Hematopoietic multipotent progenitor cell treated with erythropoietin and hydrocortisone succinate and interleukin-3 and kit ligand, for 6 days (in vitro differentiated cells): ENCODE measurements at regions not wholly inside any gene's neighbourhood (a gene's known extent, or its start where the extent isn't known, plus 50 kb on each side); places are given as distances from the start of the nearest gene placed in this dataset.
"Not testable (repeated sequence)": the region's sequence is repeated elsewhere in the genome, so short reads cannot be mapped to it uniquely, and the experiment has no call there.

ENCODE experiments used
- DNase-seq: peaks from one replicate; pipeline ENCODE4 v3.0.0-alpha.2; 2015

DNA sequence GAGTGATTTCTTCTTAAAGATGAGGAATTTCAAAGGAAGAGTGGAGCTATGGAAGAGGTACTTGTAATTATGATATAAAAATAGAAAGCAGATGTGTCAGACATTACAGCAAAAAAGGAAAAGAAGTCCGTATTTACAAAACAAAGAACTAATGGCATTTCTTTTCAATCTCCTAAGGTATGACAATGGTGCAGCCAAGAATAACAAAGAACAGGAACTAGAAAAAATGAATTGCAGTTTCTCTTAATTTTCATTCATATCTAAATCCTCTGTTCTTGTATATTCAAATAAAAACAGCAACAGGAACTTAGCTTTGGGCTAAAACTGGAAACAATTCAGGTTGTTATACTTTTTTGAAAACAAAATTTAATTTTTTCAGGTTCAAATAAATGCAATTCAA is 105.1 kb downstream of the SPRY1 start:
- no peak for DNase-seq

- no peak for DNase-seq
These were observed 107.2 kb downstream of the SPRY1 start for GRCh38 chr4:123503698-123504363.

DNA sequence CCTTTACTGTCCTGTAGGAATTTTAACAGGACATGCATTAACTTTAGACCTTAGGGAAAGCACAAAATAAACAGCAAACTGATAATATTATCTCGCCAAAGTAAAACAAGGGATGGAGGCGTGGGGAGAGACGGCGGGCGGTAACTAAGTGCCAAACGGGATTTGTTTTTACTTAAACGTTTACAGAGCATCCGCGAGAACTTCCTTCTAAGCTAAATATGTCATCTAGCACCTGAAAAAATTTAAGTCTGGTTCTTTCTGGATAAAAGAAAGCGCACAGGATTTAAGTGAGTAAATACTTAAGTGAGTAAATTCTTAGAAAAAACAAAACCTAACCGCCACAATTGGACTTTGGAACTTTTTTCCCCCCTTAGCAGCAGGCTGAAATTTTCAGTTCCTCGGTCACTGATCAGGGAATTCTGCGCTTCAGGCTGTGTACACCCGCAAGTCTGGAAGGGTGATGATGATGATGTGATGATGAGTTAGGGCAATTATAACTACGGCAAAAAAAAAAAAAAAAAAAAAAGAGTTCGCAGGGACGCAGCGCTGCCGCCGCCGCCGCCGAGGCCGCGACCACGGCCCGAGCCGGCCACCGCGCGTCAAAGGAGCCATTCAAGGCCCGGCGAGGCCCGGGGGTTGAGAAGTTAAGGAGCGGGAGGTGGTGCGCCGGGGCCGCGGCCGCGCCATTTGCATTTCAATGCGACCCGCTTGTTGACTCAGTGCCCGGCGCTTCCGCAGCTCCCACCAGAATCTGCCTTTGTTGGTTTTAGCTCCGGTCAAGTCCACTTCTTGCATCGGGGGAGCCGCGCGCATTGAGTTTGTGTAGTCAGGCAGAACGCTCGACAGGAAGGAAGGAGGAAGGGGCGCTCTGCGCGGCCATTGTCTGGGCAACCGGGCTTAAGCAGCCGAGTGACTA is 108.8 kb downstream of the SPRY1 start:
- peak; percentile 62 for DNase-seq

- DNase-seq: no peak
These were observed 109.6 kb downstream of the SPRY1 start for GRCh38 chr4:123506011-123506695.

GRCh38 chr4:123507376-123507775 is 110.8 kb downstream of the SPRY1 start:
- no peak for DNase-seq

- DNase-seq: peak; percentile 52
These were observed 113.6 kb downstream of the SPRY1 start for GRCh38 chr4:123510221-123510620.

GRCh38 chr4:123510659-123511058 is 114.1 kb downstream of the SPRY1 start:
- no peak for DNase-seq

GRCh38 chr4:123516576-123516975 is 120.0 kb downstream of the SPRY1 start:
- DNase-seq: no peak

DNA sequence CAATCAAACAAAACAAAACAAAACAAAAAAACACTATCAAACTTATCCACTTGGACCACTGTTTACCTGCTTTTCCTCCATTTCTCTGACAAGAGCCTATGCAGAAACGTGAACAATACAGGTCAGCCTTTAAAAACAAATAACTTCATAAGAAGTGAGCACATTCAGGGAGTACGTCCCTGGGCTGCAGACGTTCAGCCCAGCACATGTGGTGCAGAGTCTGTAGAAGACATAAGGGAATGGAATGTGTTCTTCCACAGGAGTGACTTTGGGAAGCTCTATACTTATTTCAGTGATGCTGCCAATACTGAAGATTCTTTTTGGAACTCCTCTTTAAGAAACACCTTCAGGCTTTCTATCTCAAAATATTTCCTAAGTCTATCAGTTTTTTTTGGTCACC is 120.6 kb downstream of the SPRY1 start:
- no peak for DNase-seq

- DNase-seq: no peak
These were observed 121.4 kb downstream of the SPRY1 start for GRCh38 chr4:123517971-123518370.

DNA sequence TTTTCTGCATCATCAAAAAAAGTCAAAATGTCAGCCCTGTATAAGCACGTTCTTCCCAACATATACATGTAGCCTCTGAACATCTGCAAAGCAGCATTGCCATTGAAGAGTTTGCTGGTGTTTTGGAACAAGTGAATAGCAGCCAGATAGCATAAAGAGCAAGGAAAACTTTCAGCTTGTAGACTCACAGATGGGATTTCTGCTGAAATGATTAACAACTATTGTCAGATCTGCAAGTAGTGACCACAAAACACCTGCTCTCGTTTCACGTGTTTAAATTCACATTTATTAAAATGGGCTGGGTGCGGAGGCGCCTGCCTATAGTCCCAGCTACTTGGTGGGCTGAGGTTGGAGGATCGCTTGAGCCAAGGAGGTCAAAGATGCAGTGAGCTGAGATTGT is 123.7 kb downstream of the SPRY1 start:
- DNase-seq: no peak

DNA sequence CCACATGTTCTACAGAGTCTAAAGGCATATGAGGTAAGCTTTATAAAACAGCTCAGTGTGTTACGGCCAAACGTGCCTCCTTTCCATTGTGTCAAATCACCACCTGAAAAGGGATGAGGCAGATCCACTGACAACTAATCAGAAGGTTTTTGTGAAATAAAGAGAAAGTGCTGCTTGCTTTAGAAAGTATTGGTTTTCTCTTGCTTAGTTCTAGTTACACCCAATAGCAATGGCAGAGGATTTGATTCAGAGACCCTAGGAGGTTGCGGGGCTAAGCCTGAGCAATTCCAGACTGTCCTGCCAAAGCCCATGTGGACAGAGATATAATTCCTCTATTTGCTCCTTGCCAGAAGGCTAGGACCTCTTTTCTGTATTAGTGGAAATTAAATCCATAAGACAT is 125.5 kb downstream of the SPRY1 start:
- no peak for DNase-seq

DNA sequence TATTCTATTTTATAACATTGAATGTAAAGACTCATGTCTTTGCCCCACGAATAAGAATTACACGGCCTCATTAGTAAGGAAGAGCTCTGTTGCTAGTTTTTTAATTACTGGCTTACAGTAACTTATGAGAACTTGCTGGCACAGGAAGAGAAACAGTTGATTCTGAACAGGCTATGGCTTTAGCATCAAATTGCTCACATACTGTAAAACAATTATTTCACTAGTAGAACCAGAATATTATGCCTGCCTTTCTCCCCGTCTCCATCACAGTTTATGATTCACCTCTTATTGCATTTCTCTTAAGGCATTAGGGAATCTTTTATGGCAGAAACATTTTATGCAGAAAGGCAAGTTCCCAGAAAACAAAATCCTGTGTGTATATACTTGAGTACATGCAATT is 126.1 kb downstream of the SPRY1 start:
- DNase-seq: no peak

- no peak for DNase-seq
These were observed 128.5 kb downstream of the SPRY1 start for GRCh38 chr4:123524958-123525628.

DNA sequence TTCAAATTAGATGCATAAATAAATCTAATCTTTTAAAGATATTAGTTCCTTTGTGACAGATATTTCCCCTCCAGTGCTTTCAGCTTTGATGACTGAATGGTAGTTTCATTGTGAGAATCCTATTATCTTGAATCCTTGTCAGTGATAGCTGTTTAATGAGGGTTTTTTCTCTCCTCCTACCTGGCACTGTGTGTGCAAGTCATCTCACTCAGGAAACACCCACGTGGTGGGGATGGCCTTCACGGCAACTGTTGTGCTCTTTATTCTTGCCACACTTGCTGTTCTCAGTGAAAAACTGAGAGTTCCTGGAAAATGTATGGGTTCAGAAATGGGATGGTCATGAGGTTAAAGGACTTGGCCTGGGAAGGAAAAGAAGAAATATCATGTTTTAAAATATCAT is 129.9 kb downstream of the SPRY1 start:
- no peak for DNase-seq

DNA sequence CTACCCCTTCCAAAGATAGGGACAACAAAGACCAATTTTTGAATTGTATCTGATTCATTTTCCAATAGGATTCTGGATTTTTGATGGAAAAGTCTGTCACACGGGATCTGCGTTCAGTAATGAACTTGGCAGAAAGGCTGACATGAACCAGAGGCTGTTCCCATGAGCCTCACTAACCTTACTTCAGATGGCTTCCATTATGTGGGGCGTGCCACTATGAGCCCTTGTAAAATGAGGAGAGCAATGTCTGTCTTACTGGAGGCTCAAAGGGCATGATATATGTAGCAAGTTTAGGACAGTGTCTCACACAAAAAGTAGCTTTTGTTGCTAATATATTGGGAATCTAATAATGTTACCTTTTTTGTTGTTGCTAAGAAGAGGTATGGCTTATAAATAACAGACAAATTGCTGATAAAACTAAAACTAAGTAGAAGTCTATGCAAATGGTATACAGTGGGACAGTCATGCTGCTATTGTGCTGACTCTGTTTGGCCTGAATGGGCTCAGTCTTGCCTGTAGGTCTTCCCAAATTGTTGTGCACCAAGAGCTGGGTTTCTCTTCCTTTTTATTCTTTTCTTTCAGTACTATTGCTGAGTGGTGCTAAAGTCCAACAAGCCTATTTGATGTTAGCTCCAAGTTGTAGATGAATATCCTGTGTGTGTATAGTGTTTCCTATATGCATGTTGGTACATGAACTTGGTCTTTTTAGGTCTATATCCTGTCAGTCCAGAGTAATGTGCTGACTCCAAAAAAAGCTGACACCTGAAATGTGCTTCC is 132.1 kb downstream of the SPRY1 start:
- no peak for DNase-seq

DNA sequence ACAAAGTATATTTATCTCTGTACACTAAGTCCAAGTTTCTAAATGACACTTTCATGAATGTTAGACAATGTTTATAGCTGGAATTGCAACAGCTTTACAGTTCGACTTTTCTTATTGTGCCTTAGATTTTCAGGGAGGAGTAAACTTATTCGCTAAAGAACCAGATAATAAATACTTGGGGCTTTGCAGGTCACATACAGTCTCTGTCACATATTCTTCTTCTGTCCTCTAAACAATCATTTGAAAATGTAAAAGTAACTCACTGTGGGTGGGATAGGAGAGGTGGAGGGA is 132.6 kb downstream of the SPRY1 start:
- DNase-seq: no peak

GRCh38 chr4:123530357-123530756 is 133.8 kb downstream of the SPRY1 start:
- no peak for DNase-seq

- no peak for DNase-seq
These were observed 138.6 kb downstream of the SPRY1 start for GRCh38 chr4:123535037-123535748.

DNA sequence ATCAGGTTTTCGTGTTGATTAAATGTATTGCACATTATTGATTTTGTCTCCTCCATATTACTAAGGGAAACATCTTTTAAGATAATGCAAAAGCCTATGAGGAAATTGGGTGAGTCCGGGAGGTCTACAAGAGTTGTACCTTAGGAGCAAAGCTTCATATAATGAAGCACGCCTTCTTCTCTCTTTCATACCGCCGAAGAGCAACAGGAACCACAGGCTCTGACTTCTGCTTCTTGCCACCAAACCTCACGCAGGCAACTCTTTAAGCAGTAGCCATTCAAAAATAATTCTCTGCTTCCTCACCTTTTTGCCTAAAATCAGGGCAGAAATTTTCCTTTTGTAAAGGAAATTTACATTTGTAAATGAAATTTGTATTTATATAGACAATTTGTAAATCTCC is 139.6 kb downstream of the SPRY1 start:
- peak; percentile 51 for DNase-seq

DNA sequence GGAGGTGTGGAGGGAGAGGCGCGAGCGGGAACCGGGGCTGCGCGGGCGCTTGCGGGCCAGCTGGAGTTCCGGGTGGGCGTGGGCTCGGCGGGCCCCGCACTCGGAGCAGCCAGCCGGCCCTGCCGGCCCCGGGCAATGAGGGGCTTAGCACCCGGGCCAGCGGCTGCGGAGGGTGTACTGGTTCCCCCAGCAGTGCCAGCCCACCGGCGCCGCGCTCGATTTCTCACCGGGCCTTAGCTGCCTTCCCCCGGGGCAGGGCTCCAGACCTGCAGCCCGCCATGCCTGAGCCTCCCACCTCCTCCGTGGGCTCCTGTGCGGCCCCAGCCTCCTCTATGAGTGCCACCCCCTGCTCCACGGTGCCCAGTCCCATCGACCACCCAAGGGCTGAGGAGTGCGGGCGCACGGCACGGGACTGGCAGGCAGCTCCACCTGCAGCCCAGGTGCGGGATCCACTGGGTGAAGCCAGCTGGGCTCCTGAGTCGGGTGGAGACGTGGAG is 141.4 kb downstream of the SPRY1 start:
- DNase-seq: not testable (repeated sequence)
